NCI-H2227 treated with DMSO at 0.1 percent for 48 hours (cell line): ENCODE measurements at regions not wholly inside any gene's neighbourhood (a gene's known extent, or its start where the extent isn't known, plus 50 kb on each side); places are given as distances from the start of the nearest gene placed in this dataset.

Experiments used
- DNase-seq: peaks from one replicate; lab custom pipeline; 2025; lab: John Stamatoyannopoulos, UW

DNA sequence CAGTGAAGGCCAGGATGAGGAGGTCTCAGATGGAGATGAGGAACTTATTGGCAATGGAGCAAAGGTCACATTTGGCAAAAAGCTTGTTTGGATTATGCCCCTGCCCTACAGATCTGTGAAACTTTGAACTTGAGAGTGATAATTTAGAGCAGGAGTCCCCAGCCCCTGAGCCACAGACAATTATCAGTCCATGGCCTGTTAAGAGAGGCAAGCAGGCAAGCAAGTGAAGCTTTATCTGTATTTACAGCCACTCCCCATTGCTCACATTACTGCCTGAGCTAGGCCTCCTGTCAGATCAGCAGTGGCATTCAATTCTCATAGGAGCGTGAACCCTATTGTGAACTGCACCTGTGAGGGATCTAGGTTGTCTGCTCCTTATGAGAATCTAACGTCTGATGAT is 1076.9 kb upstream of the TENM4 start:
- no peak for DNase-seq

DNA sequence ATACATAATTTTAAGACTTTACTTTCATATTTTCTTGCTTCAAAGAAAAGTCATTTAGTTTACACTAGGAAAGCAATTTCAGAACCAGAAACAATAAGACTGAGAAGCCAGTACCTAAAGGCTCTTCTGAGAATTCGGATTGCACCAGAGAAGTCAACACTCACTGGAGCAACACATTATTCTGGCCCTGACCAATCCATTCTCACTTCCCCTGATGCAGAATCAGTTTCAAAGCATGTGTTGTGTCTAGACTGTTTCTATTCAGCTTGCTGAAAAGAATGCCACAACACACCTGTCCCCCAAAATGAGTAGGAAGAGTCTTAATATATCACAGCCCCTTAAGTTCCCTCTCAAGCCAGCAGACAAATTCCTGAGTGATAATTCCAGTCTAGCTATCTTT is 1074.3 kb upstream of the TENM4 start:
- DNase-seq = no peak

DNA sequence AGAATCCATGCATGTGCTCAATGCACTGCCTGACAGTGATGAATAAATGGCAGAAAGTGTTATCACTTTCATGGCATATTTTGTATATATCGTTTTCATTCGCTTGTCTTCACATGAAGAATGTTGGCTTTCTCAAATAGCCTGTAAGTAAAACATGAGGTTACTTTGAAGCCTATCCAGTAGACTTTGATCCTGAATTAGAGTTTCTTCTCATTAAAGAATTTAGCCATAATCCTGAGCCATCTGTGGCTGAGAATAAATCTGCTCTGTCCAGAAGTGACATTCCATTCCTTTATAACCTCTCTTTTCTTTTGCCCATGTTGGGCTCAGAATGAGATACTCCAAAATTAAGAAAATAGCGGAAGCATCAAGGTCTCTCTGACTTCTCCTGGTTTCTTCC is 1071.7 kb upstream of the TENM4 start:
- DNase-seq = no peak

DNA sequence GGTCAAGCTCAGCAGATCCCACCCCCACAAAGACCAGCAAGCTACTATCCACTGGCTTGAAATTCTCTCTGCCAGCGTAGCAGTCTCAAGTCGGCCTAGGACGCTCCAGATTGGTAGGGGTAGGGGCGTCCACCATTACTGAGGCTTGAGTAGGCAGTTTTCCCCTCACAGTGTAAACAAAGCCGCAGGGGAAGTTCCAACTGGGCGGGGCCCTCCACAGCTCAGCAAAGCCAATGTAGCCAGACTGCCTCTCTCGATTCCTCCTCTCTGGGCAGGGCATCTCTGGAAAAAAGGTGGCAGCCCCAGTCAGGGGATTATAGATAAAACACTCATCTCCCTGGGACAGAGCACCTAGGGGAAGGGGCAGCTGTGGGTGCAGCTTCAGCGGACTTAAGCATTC is 1064.9 kb upstream of the TENM4 start:
- no peak for DNase-seq

DNA sequence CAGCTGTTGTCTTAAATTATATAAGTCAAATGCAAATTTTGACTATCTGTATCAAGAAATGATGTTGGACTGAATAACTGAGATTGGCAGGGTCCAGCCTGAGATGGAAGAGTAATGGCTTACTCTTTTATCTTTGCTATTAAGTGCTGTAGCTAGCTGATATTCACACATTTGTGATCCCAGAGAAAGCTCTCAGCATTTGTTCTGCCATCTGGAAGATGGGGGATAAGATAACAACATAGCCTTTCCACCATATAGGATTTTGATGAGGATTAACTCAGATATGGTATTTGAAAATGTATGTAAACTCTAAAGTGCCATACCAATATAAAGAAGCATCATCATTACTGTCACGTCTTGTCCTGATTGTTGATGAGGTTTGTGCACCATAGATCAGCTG is 1063.2 kb upstream of the TENM4 start:
- no peak for DNase-seq

DNA sequence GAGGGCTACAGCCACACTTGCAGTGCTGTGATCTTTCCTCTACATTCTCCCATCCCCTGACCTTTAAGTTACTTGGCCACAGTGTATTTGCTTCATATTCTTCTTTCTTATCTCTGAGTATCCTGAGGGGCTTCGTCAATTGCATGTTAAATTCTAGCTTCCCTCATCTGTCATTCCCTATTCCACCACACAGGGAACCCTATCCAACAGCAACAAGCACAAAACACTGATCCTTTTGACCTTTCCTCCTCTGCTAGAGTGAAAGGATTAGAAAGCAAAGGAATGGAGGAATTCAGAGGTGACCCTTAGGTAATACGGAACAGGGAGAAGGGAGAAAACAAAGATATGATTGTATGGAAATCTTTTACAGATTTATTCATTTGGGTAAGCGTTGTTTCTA is 1061.7 kb upstream of the TENM4 start:
- DNase-seq = no peak

DNA sequence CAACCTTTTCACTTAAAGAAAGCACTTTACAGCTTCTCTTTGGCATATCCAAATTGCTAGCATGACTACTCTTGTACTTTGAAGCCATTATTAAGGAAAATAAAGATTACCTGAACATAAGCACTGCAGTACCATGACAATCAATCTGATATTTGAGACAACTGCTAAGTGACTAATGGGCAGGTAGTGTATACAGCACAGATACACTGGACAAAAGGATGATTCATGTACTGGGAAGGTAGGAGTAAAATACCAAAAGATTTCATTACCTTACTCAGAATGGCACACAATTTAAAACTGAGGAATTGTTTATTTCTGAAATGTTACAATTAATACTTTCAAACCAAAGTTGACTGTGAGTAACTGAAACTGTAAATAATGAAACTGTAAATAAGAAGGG is 1054.3 kb upstream of the TENM4 start:
- no peak for DNase-seq

DNA sequence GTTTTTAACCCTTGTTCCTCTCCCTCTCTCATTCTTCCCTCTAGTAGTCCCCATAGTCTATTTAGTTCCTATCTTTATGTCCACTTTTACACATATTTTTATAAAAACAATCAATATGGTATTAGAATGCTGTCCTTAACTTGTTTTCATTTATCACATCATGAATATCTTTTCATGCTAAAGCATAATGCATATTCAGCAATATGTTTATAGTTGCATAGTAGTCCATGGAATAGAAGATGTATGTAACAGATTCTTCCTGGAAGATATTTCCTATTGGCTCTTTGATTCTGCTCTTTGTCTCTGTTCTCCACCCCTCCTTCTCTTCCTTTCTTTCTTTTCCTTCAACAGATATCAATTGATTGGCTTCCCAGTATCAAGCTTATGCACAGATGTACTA is 1047.1 kb upstream of the TENM4 start:
- DNase-seq = no peak

DNA sequence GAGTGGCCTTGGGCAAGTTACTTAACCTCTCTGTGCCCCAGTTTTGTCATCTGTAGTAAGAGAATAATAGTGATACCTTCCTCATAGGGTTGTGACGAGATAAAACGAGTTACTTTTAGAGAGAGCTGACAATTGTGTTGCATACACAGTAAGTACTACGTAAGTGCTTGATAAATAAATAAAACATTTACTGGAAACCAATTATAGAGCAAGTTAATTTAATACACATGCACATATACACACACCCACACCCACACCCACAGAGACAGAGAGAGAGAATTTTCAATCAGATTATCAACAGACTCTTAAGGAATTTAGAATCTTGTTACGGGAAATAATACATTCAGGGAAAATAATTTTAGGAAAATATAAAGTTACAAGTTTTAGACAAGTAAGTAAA is 1045.8 kb upstream of the TENM4 start:
- DNase-seq = no peak

DNA sequence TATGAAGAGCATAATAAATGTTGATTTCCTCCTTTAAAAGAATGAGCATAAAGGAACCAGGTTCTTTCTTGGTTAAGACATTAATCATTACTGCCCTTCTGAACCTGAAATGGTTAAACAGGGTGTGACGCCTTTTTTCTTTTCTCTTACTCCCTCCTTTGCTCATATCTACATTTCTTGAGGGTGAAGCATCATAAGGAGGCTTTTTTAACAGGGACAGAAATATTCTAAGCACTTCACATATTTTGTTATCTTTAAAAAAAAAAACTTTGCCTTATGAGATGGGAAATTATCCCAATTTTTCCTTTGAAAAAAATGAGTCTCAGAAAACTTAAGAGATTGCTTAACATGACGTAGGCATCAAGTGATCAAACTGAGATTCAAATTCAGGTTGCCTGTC is 1036.3 kb upstream of the TENM4 start:
- DNase-seq = no peak

DNA sequence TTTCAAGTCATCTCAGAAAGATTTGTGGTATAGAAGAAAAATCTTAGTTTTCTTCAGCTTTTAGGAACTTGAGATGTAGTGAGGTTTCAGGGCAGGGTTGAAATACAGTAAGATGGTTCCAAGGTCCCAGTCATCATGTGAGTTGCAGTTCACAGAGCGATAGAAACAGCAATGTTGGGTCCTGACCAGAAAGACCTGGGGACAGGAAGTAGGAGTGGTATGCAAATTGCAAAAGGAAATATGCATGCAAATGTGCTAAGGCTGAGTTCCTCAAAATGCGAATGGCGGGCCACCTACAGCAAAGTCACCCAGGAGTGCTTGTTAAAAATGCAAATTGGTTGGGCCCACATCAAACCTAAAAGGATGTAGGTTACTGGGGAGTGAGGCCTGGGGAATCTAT is 1032.7 kb upstream of the TENM4 start:
- no peak for DNase-seq

DNA sequence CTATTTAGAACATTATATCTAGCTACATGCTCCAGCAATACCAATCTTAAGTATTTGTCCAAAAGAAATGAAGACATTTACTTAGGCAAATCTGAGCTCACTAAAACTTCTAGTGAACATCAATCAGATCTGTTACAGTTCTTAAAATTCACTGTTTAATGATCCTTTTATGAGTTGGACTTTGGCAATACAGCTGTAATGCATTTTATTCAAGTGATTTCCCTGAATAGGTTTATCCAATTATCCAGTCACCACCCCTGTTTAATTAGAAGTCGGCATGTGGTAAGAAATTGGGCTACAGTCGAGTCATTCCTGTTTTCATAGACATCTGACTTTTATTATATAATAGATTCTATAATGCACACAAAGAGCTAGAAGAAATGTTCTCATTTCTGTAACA is 1029.0 kb upstream of the TENM4 start:
- DNase-seq = no peak

DNA sequence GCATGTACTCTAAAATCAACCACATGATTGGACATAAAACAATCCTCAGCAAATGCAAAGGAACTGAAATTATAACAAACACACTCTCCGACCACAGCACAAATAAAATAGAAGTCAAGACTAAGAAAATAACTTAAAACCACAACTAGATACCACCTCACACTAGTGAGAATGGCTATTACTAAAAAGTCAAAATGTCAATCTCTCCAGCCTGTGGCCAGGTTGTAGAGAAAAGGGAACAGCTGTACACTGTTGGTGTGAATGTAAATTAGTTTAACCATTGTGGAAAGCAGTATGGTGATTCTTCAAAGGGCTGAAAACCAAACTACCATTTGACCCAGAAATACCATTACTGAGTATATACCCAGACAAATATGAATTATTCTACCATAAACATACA is 1025.7 kb upstream of the TENM4 start:
- DNase-seq = no peak

DNA sequence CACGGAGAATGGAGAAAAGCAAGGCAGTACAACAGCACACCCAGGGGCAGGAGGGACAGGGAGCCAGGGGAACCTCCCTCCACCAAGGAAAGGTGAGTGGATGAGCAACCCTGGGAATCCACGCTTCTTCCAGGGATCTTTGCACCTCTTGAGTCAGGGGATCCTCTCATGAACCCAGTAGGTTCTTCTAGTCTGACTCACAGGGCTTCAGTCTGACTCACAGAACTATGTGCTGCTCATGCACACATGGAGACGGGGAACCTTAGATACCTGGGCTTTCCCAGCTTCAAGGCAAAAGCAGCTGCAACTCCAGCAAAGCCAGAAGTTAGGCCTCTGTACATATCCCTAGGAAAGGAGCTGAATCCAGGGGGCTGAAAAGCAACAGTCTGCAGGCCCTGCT is 1021.4 kb upstream of the TENM4 start:
- no peak for DNase-seq

DNA sequence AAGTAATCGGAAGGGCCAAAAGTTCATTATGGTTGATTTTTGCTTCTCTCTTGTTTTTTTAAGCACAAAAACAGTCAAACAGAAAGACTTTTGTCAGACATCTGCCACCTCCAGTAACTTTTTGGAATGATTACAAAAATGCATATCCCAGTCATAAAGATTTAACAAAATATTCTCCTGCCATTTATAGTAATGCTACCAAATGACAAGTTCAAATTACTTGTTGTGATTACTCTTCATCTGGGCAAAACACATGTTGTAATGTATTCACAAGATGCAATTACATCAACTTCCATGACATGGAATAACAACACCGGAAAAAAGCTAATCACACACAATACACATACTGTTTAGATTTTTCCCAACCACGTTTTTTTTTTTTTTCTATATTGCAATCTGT is 1017.5 kb upstream of the TENM4 start:
- DNase-seq = no peak

DNA sequence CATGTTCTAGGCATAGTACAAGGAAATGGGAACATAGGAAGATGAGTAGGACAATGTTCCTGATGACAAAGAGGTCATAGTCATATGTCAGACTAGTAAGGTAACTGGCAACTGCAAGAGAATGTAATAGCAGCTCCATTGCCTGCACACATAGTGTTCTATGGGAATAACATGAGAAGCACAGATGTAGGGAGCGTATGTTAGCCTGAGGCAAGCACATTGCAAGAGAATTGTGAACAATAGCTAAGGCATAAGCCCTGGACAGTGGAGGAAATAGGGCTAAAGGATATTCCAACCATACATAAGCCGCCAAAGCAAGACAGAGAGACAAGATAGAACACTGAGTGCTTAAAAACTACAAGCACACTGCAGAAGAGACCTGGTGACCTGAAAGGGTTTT is 1017.0 kb upstream of the TENM4 start:
- no peak for DNase-seq

DNA sequence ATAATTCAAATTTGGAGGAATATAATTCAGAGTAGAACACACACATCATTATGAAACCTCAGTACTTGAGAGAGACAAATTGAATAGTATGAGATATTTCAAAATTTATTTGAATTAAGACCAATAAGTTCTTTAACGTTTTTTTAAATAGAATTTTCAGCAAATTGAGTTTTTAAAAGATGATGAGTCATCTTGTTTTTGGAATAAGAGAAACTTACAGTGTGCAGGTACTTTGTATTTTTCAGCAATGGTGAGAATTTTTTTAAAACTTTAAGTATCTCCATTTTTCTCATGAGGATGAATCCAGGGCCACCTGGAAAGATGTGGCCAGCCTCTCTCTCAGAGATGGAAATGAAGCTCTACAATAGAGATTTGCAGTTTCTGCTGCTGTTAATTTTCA is 1015.0 kb upstream of the TENM4 start:
- no peak for DNase-seq

DNA sequence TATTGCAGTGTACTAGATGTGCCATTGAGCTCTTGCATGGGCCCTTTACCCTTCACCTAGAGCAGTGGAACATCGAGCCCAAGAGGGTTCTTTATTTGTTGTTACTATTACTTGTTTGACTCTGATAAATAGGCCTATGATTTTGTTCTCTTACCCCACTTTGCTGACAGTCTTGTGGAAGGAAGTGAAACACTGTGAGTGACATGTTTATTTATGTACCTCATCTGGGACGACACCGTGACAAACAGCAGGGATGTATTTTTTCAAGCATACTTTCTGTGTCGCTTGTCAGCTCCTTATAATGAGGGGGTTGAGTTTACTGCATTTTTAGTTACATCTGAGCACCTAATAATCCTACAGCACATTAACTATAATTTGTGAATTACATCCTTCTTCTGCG is 1010.3 kb upstream of the TENM4 start:
- DNase-seq = no peak

DNA sequence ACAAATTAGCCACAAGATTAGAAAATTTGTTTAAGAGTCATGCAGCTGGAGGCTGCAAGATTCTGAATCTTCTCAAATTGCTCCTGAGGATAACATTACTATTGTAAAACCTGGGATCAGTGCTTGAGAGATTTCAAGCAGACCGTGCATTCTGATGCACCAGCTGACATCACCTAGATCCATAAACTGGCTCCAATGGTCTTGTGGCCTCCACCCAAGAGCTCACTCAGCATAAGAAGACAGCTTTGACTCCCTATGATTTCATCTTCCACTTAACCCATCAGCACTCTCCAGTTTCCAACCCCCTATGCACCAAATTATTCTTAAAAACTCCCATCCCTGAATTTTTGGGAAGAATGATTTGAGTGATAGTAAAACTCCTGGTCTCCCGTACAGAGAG is 1007.9 kb upstream of the TENM4 start:
- no peak for DNase-seq

DNA sequence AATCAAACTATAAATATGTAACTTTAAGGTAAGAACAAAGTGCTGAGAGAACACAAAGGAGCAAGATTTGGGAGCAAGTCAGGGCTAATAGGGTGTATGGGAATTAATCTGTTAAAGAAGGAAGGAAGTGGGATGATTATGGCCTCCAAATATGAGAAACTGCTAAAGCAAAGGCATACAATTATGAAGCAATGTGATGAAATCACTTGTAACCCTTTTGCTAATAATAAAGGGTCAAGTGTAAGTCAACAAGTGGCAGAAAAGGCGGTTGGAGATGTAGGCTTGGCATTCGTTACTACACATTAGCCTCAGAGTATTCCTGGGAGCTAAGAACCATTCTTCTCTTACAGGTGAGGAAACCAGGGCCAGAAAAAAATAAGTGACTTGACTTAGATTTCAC is 1002.3 kb upstream of the TENM4 start:
- DNase-seq = no peak

DNA sequence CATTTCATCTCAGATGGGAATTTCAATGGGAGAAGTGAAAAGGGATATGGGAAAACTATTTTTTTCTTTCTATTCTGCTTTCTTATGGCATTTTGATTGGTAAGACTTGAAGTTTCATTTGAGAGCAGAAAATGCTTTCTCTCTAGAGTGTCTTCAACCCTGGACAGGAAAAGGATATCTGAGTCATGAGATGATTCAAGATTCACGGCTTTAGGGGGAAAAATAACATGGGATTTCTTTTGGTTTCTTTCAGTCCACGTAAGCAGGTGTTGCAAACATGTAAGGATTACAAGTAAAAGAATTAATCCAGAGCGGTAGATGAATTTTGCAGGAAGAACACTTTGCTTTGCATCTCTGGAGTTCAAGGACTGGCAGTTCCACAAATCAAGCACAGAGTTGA is 1001.0 kb upstream of the TENM4 start:
- DNase-seq = no peak

DNA sequence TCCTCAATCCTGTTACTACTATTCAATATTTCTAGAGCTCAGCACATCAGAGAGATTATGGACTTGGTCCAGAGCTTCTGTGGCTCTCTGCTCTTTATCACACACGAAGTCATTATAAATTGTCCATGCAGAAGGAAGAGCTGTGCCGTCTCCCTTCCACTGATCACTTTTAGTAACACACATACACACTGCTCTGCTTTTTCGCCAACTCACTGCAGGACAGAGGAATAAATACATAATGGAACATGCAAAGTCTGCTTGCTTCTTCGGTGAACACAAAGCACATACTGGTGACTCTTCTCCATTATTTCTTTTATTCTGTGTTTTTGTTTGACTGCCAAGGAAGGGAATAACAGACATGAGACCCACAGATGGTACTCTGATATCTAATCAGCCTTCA is 1000.0 kb upstream of the TENM4 start:
- DNase-seq = no peak

DNA sequence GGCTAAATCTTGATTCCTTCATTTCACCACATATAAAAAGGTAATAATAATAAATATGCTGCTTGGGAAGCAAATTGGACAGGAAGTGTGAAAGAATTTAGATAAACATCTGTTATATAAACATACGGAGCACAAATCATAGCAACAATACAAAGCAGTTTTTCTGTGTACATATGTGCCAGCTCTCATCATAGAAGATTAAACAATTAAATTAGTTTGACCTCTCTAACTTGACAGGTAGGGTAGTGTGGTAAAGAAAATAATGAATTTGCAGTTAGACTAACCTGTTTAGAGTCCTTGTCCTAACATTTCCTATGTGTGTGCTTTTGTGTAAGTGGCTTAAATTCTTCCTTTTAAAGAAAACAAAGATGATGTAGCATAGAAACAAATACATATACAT is 995.7 kb upstream of the TENM4 start:
- no peak for DNase-seq

DNA sequence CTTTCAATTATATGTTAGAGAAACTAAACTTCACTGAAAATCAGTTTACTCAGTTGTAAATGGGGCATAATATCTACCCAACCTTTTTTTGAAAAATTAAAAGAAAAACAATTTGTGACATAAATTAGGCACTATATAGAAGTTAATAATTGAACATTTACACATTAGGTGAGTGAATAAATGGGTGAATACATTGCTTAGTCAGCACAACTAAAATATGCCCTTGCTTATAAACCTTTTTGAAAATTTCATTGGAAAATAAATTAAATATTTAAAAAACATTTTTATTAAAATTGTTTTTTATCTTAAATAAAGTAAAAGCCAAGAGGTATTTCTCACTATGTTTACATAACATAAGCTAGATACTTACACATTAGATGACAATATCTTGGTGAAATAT is 994.5 kb upstream of the TENM4 start:
- DNase-seq = no peak

DNA sequence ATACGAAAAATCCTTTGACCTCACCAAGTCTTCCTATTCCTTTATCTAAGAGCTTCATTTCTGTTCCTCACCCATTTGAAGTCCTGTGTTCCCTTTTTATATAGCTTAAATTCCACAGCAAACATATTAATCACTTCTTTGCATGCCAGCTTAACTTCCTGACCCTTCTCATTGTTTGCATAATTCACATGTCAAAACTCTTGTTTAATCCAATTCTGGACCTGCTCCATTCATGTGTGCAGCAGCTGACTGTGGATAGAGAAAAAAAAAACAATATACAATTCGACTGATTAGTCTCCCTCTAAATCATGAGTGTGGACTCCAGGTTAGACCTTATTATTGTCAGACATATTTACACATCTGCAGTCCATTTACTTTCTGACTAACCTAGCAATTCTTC is 991.2 kb upstream of the TENM4 start:
- DNase-seq = no peak
